Aorta (tissue), 5 donors: ENCODE measurements at regions not wholly inside any gene's neighbourhood (a gene's known extent, or its start where the extent isn't known, plus 50 kb on each side); places are given as distances from the start of the nearest gene placed in this dataset.

ENCODE experiments used
- ATAC-seq: fragments of 200-7000 bp; cut with Tn5 transposase; one replicate; pipeline ENCODE4 v1.9.1; 2022; ENCODE audit warnings: moderate library complexity; ENCODE audit not compliant: low FRiP score
- DNase-seq, 2 donors: peaks; one replicate each; pipeline ENCODE4 v3.0.0-alpha.2; 2020
- H3K27ac ChIP-seq, 2 donors: one replicate each; pipeline ENCODE4 v1.5.1; 2013; ENCODE audit warnings: low read length in 2 of 2, mild to moderate bottlenecking in 2 of 2, moderate library complexity in 2 of 2, control low read depth in 1 of 2, inconsistent platforms in 1 of 2, low read depth in 1 of 2
- H3K27me3 ChIP-seq, 2 donors: one replicate each; pipeline ENCODE4 v1.6.1; 2013; ENCODE audit warnings: control low read depth in 1 of 2, low read length in 1 of 2, mild to moderate bottlenecking in 1 of 2, moderate library complexity in 1 of 2; ENCODE audit not compliant: insufficient read depth in 2 of 2, control insufficient read depth in 1 of 2
- H3K36me3 ChIP-seq, 2 donors: one replicate each; pipeline ENCODE4 v1.6.1; 2013; ENCODE audit warnings: control low read depth in 1 of 2, low read length in 1 of 2, mild to moderate bottlenecking in 1 of 2; ENCODE audit not compliant: insufficient read depth in 2 of 2, control insufficient read depth in 1 of 2
- H3K4me1 ChIP-seq, 2 donors: one replicate each; pipeline ENCODE4 v1.6.1; 2013; ENCODE audit warnings: low read length in 2 of 2, control low read depth in 1 of 2, mild to moderate bottlenecking in 1 of 2, moderate library complexity in 1 of 2; ENCODE audit not compliant: insufficient read depth in 2 of 2, control insufficient read depth in 1 of 2
- H3K4me3 ChIP-seq, 2 donors: one replicate each; pipeline ENCODE4 v1.5.1; 2013; ENCODE audit warnings: low read length in 2 of 2, control low read depth in 1 of 2, mild to moderate bottlenecking in 1 of 2
- H3K9me3 ChIP-seq: one replicate; pipeline ENCODE4 v1.6.1; 2013; ENCODE audit warnings: mild to moderate bottlenecking, low read length; ENCODE audit not compliant: control insufficient read depth
- WGBS, 2 donors: extraction: QIAGEN DNeasy Blood & Tissue Kit; methylation state at CpG; one replicate each; pipeline ENCODE4 v1.1.7; 2013; 5-methylcytosine and 5-hydroxymethylcytosine counted together
- intact Hi-C, 2 donors: fragments of 100-400 bp; cut with DNase I; formaldehyde crosslinking; loops; one replicate each; pipeline versions ENCODE4 v1.14.2 to v1.15.0; 2022
- donor health status: healthy with polysubstance abuse.
- donor health status: Bipolar disorder and iron deficiency.
- donor health status: DM: no; HTN: no; CAD: no.
- donor health status: DM: no; HTN: no; CAD: no.
- donor health status: DM: yes; HTN: yes; CAD: no.

DNA sequence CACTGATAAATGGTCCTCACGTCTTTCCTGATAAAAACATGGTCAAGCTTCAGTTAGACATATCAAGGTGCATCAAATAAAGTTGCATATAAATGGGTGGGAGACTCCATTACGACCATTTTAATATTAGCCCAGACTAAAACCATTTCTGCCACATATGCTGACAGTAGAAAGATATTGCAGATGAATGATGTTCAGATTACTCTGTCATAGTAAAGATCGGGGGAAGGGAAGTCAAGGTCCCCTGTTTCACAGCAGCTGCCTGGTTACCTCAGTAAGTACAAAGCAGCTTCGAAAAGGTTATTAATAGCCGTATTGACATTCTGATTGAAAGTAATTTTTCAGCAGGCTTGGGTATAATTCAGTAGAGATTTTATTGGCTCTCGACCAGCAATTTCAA lies 927.7 kb upstream of the CDH2 start:
- Histone ChIP-seq H3K9me3 (no peaks in the 10 kb centered on the region), H3K27me3 (no peaks in the 10 kb centered on the region), H3K4me3 (no peak overlapping the region), H3K36me3 (no peaks in the 10 kb centered on the region), H3K4me1 (no peaks in the 10 kb centered on the region), H3K27ac (no peak overlapping the region)
- 52 to 68% methylated on average over 6 of the region's 6 CpGs for WGBS, 2 donors
- no peak for ATAC-seq
- intact Hi-C loops = no loop called here
- DNase-seq = no peak

DNA sequence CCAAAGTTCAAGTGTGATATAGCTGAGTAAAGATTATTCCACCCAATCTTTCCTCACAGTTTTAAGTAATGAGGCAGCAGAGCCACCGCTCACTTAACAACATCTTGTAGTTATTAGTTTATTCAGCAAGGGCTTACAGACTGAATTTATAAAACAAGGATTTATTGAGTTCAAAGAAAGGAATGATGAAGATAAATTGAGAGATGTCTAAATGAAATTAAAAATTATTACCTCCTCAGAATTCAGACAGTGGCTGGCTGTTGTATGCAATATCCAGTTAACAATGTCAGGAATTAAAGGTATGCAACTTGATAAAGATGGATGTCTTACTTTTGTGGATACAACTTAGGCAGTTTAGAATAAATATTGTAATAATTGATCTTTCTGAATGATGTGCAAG lies 927.3 kb upstream of the CDH2 start:
- Histone ChIP-seq H3K36me3 (no peaks in the 10 kb centered on the region), H3K4me3 (no peak overlapping the region), H3K27me3 (no peaks in the 10 kb centered on the region), H3K27ac (no peak overlapping the region), H3K4me1 (no peaks in the 10 kb centered on the region), H3K9me3 (no peaks in the 10 kb centered on the region)
- intact Hi-C loops = no loop called here
- ATAC-seq (no peak), DNase-seq (no peak)
- 58 to 78% methylated on average over 1 of the region's 1 CpG for WGBS, 2 donors

DNA sequence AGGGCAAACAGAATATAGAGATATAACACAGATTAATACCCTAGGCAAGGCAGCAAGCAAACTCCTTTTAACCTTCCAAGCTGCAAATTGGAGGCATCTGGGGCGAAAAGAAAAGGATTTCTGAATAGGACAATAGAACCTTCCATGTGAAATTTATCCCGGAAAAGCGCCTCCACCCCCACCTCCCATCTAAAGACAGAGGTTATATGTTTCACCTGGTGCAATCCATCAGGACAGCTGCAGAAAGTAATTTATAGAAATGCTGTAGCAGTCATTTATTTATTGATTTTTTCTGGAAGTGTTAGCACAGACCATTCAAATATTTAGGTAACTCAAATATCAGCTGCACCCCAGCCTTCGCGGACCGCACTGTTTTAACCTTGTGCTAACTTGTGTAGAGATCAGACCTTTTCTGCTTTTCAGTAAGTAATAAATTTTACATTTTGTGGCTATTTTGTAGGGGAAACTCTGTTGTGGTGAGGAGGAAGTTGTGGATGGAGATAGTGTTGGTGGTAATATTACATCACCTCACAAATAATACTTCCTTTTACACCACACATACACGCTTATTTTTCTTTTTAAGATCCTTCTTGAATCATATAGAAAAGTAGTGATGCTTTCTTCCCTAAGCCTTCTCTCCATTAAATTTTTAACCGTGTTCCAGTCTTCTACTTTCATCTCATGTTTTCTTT lies 919.3 kb upstream of the CDH2 start:
- no peaks in the 10 kb centered on the region for H3K9me3 ChIP-seq
- ATAC-seq = no peak
- no peak overlapping the region for H3K27ac ChIP-seq
- H3K36me3 ChIP-seq = no peaks in the 10 kb centered on the region
- no peak overlapping the region for H3K4me3 ChIP-seq
- H3K4me1 ChIP-seq = no peaks in the 10 kb centered on the region
- no peak for DNase-seq
- intact Hi-C loops = no loop called here
- no peaks in the 10 kb centered on the region for H3K27me3 ChIP-seq
- 67 to 80% methylated on average over 8 of the region's 8 CpGs for WGBS, 2 donors

DNA sequence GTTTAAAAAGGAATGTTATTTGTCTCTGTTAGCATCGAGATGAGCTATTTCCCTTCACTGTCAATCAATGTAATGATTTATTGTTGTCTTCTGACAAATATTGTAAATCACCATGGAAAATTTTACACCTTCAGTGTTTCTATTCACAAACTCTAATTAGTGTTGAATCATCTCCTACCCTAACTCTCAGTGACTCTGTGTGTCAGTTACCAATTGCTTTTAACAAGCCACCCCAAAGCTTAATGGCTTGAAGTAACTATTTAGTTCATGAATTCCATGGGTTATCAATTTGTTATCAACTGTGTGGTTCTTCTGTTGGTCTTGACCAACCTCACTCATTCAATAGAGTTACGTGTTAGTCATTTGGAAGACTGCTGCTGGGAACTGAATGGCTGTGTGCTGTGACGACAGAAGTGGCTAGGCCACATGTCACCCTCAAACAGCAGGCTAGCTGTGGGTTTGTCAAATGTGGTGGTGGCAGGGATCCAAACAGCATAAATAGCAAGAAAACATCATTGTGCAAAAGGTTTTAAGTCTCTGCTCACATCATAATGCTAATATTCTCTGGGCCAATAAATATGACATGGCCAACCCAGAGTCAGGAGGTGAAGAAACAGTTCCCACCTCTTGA lies 910.8 kb upstream of the CDH2 start:
- WGBS, 2 donors = 84 to 85% methylated on average over 3 of the region's 3 CpGs
- intact Hi-C loops = no loop called here
- no peak for DNase-seq
- H3K27ac ChIP-seq = no peak overlapping the region
- no peaks in the 10 kb centered on the region for H3K36me3 ChIP-seq
- no peak overlapping the region for H3K4me3 ChIP-seq
- no peaks in the 10 kb centered on the region for H3K27me3 ChIP-seq
- no peaks in the 10 kb centered on the region for H3K9me3 ChIP-seq
- peaks cover 0 to 5% of the 10 kb centered on the region in 2 donors for H3K4me1 ChIP-seq
- ATAC-seq = no peak

DNA sequence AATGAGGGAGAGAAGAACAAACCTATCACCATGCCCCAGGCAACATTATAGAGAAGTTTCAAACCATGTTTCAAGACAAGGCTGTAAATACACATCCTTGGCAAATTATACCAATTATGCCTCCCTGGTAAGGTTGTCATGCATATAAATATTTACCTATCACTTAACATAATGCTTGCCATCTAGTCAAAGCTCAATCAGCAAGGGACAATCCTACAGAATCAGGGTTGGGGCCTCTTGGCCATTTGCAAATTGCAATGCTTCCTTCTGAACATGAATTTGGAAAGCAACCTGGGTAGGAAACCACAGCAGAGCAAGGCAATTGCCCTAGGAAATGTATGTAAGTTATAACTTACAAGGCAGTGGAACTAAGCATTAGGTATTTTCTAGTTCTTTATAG lies 907.2 kb upstream of the CDH2 start:
- intact Hi-C loops = no loop called here
- H3K4me1 ChIP-seq = peaks cover 0 to 5% of the 10 kb centered on the region in 2 donors
- no peak overlapping the region for H3K27ac ChIP-seq
- DNase-seq (no peak), ATAC-seq (peak; percentile 6)
- no peak overlapping the region for H3K4me3 ChIP-seq
- no peaks in the 10 kb centered on the region for H3K36me3 ChIP-seq
- no peaks in the 10 kb centered on the region for H3K27me3 ChIP-seq
- no peaks in the 10 kb centered on the region for H3K9me3 ChIP-seq

DNA sequence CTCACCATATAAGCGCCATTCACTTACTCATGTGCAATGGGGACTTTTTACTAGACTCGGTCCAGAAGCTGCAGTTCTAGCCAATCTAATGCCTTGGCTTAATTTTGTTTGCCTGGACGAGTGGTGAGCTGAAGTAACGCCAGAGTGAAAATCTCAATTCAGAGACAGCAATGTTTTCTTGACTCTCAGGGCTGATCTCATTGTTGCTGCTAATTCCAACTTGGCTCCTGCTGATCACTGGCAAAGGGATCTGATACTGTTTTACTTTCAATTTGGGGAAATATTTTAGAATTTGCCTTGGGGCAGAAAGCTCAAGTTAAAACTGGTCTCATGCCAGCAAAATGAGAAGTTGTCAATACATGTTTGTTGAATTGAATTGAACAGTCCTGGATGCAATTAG lies 906.6 kb upstream of the CDH2 start:
- peak in 1 of 2 donors; percentile 23 for DNase-seq
- WGBS, 2 donors = 2 to 7% methylated on average over 4 of the region's 4 CpGs
- no peaks in the 10 kb centered on the region for H3K9me3 ChIP-seq
- no peak overlapping the region for H3K27ac ChIP-seq
- no peaks in the 10 kb centered on the region for H3K36me3 ChIP-seq
- intact Hi-C loops = no loop called here
- peaks cover 0 to 5% of the 10 kb centered on the region in 2 donors for H3K4me1 ChIP-seq
- ATAC-seq = peak; percentile 80
- no peak overlapping the region for H3K4me3 ChIP-seq
- H3K27me3 ChIP-seq = no peaks in the 10 kb centered on the region

DNA sequence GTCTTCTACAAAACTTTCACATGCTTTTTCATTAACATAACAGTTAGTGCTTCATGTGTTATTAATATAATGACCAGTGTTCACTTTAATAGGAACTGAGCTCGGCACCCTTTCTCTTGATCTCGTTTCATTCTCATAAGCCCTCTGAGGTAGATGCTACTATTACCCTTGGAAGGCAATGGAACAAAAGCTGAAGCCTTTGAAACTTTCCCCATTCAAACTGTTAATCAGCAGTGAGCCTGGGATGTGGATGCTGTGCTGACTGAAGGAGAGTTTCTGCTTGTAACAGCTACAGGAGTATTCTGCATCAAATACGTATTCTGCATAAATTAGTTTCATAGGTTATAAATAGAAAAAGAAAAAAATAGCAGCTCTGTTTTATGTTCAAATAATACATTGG lies 904.0 kb upstream of the CDH2 start:
- no peaks in the 10 kb centered on the region for H3K9me3 ChIP-seq
- DNase-seq (no peak), ATAC-seq (no peak)
- peaks cover 0 to 5% of the 10 kb centered on the region in 2 donors for H3K4me1 ChIP-seq
- WGBS, 2 donors = 63 to 75% methylated on average over 3 of the region's 3 CpGs
- H3K4me3 ChIP-seq = no peak overlapping the region
- H3K27ac ChIP-seq = no peak overlapping the region
- H3K27me3 ChIP-seq = no peaks in the 10 kb centered on the region
- H3K36me3 ChIP-seq = no peaks in the 10 kb centered on the region
- intact Hi-C loops = no loop called here

DNA sequence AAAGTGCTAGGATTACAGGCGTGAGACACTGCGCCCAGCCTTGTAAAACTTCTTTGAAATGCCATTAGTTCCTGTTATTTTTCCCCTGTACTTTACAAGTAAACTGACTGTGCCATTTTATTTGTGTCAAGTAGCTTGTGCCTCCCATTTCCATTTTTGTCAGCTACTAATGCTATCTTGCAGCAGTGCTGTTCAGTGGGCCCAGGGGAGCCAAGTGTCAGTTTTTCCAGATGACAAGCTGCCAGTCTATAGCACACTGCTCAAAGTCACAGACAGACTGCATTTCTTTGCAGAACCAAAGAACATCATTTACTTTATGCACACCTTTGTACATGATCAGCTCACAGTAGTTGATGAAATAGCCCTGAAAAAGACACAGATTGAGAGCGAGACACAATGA lies 901.3 kb upstream of the CDH2 start:
- H3K36me3 ChIP-seq = no peaks in the 10 kb centered on the region
- ATAC-seq (no peak), DNase-seq (no peak)
- no peaks in the 10 kb centered on the region for H3K27me3 ChIP-seq
- intact Hi-C loops = no loop called here
- no peaks in the 10 kb centered on the region for H3K4me1 ChIP-seq
- WGBS, 2 donors = 79 to 93% methylated on average over 3 of the region's 3 CpGs
- no peak overlapping the region for H3K27ac ChIP-seq
- H3K9me3 ChIP-seq = no peaks in the 10 kb centered on the region
- H3K4me3 ChIP-seq = no peak overlapping the region

DNA sequence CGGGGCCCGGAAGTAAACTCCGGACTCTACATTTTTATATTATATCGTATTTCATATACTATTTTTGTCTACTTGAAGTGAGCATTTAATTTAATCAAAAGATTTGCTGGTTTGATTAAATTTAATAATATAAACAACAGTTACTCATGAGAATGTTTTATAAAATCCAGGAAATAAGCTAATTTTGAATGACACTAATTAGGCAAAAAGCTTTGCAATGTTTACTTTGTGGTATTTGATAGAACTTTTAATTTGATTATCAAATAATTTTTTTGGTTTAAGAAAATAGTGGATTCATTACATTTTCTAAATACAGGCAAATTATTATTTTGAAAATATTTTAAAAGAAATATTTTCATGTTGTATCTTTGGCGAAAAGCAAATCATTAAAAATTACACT lies 900.4 kb upstream of the CDH2 start:
- no peaks in the 10 kb centered on the region for H3K36me3 ChIP-seq
- 97 to 98% methylated on average over 5 of the region's 5 CpGs for WGBS, 2 donors
- ATAC-seq = no peak
- no peaks in the 10 kb centered on the region for H3K4me1 ChIP-seq
- intact Hi-C loops = no loop called here
- H3K27ac ChIP-seq = no peak overlapping the region
- H3K9me3 ChIP-seq = no peaks in the 10 kb centered on the region
- H3K27me3 ChIP-seq = no peaks in the 10 kb centered on the region
- no peak overlapping the region for H3K4me3 ChIP-seq
- no peak for DNase-seq
